SK-N-SH treated with all-trans-retinoic acid at 6 μM for 48 hours (cell line): ENCODE measurements at regions not wholly inside any gene's neighbourhood (a gene's known extent, or its start where the extent isn't known, plus 50 kb on each side); places are given as distances from the start of the nearest gene placed in this dataset.

Experiments
- ATAC-seq: fragments of 200-7000 bp; cut with Tn5 transposase; 3 replicates; pipeline ENCODE4 v1.9.1; 2020; ENCODE audit warnings: mild to moderate bottlenecking, moderate library complexity
- ARNTL ChIP-seq: fragments of 450-650 bp; formaldehyde crosslinking; IDR thresholded peaks from 2 replicates; pipeline ENCODE4 v1.5.0; 2020; ENCODE audit warnings: low read depth, mild to moderate bottlenecking, moderate library complexity, borderline replicate concordance
- BACH2 ChIP-seq: fragments of 250-450 bp; sonication (Bioruptor Pico); IDR thresholded peaks from 2 replicates; pipeline ENCODE4 v1.9.0; 2021; ENCODE audit warnings: mild to moderate bottlenecking, borderline replicate concordance
- CSDC2 ChIP-seq: fragments of 250-450 bp; sonication (Bioruptor Pico); IDR thresholded peaks from 2 replicates; pipeline ENCODE4 v1.5.0; 2020; ENCODE audit warnings: mild to moderate bottlenecking, moderate library complexity
- ESRRG ChIP-seq: fragments of 250-450 bp; sonication (Bioruptor Pico); IDR thresholded peaks from 2 replicates; pipeline ENCODE4 v1.6.1; 2021; ENCODE audit warnings: mild to moderate bottlenecking
- GLIS3 ChIP-seq: fragments of 250-450 bp; sonication (Bioruptor Pico); IDR thresholded peaks from 2 replicates; pipeline ENCODE4 v1.5.0; 2020; ENCODE audit warnings: mild to moderate bottlenecking, moderate library complexity
- ISL1 ChIP-seq: fragments of 250-450 bp; sonication (Bioruptor Pico); IDR thresholded peaks from 2 replicates; pipeline ENCODE4 v2.1.2; 2022; ENCODE audit warnings: mild to moderate bottlenecking, moderate library complexity
- OSR1 ChIP-seq: fragments of 250-450 bp; sonication (Bioruptor Pico); IDR thresholded peaks from 2 replicates; pipeline ENCODE4 v1.8.0; 2022; ENCODE audit warnings: moderate library complexity, mild to moderate bottlenecking, inconsistent platforms
- PPARA ChIP-seq: fragments of 250-450 bp; sonication (Bioruptor Pico); IDR thresholded peaks from 2 replicates; pipeline ENCODE4 v1.5.0; 2020; ENCODE audit warnings: mild to moderate bottlenecking, borderline replicate concordance
- RARB ChIP-seq: fragments of 250-450 bp; sonication (Bioruptor Pico); IDR thresholded peaks from 2 replicates; pipeline ENCODE4 v1.8.0; 2021; ENCODE audit warnings: mild to moderate bottlenecking, moderate library complexity
- SNAI2 ChIP-seq: fragments of 250-450 bp; sonication (Bioruptor Pico); IDR thresholded peaks from 2 replicates; pipeline ENCODE4 v1.5.0; 2020; ENCODE audit warnings: mild to moderate bottlenecking, moderate library complexity
- TCF4 ChIP-seq: fragments of 250-450 bp; sonication (Bioruptor Pico); IDR thresholded peaks from 2 replicates; pipeline ENCODE4 v1.8.0; 2021; ENCODE audit warnings: mild to moderate bottlenecking, moderate library complexity, borderline replicate concordance
- ZC3H10 ChIP-seq: fragments of 250-450 bp; sonication (Bioruptor Pico); IDR thresholded peaks from 2 replicates; pipeline ENCODE4 v1.5.1; 2021; ENCODE audit warnings: mild to moderate bottlenecking, moderate library complexity
- ZFP3 ChIP-seq: fragments of 250-450 bp; sonication (Bioruptor Pico); IDR thresholded peaks from 2 replicates; pipeline ENCODE4 v1.5.0; 2020; ENCODE audit warnings: mild to moderate bottlenecking, moderate library complexity
- ZFP30 ChIP-seq: fragments of 450-650 bp; formaldehyde crosslinking; IDR thresholded peaks from 2 replicates; pipeline ENCODE4 v1.5.0; 2022; ENCODE audit warnings: mild to moderate bottlenecking, moderate library complexity
- ZNF565 ChIP-seq: fragments of 450-650 bp; formaldehyde crosslinking; conservative IDR thresholded peaks from 2 replicates; pipeline ENCODE4 v1.5.0; 2020; ENCODE audit warnings: low read depth, mild to moderate bottlenecking, moderate library complexity
- ZNF70 ChIP-seq: fragments of 450-650 bp; formaldehyde crosslinking; IDR thresholded peaks from 2 replicates; pipeline ENCODE4 v1.5.0; 2020; ENCODE audit warnings: mild to moderate bottlenecking, moderate library complexity
- ZNF8 ChIP-seq: fragments of 450-650 bp; formaldehyde crosslinking; IDR thresholded peaks from 2 replicates; pipeline ENCODE4 v1.5.0; 2020; ENCODE audit warnings: mild to moderate bottlenecking, moderate library complexity
- TF ChIP-seq, protein P1 (sequence below): fragments of 250-450 bp; sonication (Bioruptor Pico); IDR thresholded peaks from 2 replicates; pipeline ENCODE4 v1.5.1; 2020; ENCODE audit warnings: low read depth, mild to moderate bottlenecking, moderate library complexity
- TF ChIP-seq, protein P2 (sequence below): fragments of 250-450 bp; sonication (Bioruptor Pico); IDR thresholded peaks from 2 replicates; pipeline ENCODE4 v1.5.1; 2021; ENCODE audit warnings: mild to moderate bottlenecking, moderate library complexity
- TF ChIP-seq, protein P3 (sequence below): fragments of 250-450 bp; sonication (Bioruptor Pico); IDR thresholded peaks from 2 replicates; pipeline ENCODE4 v1.5.0; 2020; ENCODE audit warnings: mild to moderate bottlenecking, moderate library complexity

DNA sequence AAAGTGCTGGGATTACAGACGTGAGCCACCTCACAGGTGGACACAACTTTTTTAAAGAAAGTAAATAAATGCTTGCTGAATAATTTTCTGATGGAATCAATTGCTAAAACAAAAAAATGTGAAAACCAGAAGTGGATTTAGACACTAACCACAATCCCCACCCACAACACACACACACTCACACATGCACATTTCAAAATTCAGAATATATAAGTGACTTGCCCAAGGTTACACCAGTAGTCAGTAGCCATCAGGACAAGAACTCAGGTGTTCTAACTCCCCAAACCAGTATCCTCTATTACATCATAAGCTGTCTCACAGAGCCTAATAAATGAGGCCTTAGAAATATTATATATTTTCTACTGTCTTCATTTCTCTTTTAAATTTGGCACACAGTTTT lies 1923.6 kb upstream of the PIK3C3 start:
- ATAC-seq = no peak
- no peak for TF ChIP-seq ISL1 (CRISPR knock-in tag)
- no peak for TF ChIP-seq OSR1 (CRISPR knock-in tag)
- no peak for TF ChIP-seq TCF4 (CRISPR knock-in tag)
- TF ChIP-seq, protein P1, sequence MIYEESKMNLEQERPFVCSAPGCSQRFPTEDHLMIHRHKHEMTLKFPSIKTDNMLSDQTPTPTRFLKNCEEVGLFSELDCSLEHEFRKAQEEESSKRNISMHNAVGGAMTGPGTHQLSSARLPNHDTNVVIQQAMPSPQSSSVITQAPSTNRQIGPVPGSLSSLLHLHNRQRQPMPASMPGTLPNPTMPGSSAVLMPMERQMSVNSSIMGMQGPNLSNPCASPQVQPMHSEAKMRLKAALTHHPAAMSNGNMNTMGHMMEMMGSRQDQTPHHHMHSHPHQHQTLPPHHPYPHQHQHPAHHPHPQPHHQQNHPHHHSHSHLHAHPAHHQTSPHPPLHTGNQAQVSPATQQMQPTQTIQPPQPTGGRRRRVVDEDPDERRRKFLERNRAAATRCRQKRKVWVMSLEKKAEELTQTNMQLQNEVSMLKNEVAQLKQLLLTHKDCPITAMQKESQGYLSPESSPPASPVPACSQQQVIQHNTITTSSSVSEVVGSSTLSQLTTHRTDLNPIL (CRISPR knock-in tag) = no peak
- TF ChIP-seq PPARA = no peak
- TF ChIP-seq BACH2 (CRISPR knock-in tag) = no peak
- TF ChIP-seq ZFP3 (CRISPR knock-in tag) = no peak
- TF ChIP-seq RARB = no peak
- TF ChIP-seq ZNF70 = no peak
- TF ChIP-seq ZC3H10 (CRISPR knock-in tag) = no peak
- TF ChIP-seq SNAI2 (CRISPR knock-in tag) = no peak
- TF ChIP-seq CSDC2 = no peak
- TF ChIP-seq, protein P2, sequence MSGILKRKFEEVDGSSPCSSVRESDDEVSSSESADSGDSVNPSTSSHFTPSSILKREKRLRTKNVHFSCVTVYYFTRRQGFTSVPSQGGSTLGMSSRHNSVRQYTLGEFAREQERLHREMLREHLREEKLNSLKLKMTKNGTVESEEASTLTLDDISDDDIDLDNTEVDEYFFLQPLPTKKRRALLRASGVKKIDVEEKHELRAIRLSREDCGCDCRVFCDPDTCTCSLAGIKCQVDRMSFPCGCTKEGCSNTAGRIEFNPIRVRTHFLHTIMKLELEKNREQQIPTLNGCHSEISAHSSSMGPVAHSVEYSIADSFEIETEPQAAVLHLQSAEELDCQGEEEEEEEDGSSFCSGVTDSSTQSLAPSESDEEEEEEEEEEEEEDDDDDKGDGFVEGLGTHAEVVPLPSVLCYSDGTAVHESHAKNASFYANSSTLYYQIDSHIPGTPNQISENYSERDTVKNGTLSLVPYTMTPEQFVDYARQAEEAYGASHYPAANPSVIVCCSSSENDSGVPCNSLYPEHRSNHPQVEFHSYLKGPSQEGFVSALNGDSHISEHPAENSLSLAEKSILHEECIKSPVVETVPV = no peak
- TF ChIP-seq ESRRG (CRISPR knock-in tag) = no peak
- no peak for TF ChIP-seq GLIS3 (CRISPR knock-in tag)
- no peak for TF ChIP-seq ZNF565 (CRISPR knock-in tag)
- no peak for TF ChIP-seq ARNTL (CRISPR knock-in tag)
- TF ChIP-seq, protein P3, sequence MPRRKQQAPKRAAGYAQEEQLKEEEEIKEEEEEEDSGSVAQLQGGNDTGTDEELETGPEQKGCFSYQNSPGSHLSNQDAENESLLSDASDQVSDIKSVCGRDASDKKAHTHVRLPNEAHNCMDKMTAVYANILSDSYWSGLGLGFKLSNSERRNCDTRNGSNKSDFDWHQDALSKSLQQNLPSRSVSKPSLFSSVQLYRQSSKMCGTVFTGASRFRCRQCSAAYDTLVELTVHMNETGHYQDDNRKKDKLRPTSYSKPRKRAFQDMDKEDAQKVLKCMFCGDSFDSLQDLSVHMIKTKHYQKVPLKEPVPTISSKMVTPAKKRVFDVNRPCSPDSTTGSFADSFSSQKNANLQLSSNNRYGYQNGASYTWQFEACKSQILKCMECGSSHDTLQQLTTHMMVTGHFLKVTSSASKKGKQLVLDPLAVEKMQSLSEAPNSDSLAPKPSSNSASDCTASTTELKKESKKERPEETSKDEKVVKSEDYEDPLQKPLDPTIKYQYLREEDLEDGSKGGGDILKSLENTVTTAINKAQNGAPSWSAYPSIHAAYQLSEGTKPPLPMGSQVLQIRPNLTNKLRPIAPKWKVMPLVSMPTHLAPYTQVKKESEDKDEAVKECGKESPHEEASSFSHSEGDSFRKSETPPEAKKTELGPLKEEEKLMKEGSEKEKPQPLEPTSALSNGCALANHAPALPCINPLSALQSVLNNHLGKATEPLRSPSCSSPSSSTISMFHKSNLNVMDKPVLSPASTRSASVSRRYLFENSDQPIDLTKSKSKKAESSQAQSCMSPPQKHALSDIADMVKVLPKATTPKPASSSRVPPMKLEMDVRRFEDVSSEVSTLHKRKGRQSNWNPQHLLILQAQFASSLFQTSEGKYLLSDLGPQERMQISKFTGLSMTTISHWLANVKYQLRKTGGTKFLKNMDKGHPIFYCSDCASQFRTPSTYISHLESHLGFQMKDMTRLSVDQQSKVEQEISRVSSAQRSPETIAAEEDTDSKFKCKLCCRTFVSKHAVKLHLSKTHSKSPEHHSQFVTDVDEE (CRISPR knock-in tag) = no peak

DNA sequence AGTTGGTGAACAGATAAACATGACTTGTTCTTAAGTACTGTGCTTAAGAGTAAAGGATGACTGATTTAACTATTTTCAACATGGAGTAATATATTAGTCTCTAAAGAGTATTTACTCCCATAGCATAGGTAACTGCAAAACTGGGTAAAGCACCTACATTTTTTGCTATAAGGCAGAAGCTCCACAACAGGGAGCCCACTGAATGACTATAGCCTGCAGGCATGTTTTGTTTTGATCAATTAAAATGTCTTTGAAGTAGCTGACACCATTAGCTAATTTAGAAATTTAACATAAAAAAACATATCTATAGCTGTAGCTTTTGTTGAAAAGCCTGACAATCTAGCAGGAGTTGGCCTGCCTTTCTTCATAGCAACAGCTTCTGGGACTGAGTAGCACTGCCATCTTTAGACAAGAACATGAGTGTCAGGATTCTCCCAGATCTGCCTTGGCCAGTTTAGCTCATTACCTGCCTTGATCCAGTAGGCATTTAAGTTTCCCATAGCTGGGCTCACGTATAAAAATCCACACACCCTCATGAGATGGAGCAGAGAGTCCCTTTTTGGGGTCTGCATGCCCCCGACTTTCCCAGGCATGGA lies 1935.1 kb upstream of the PIK3C3 start:
- ATAC-seq = no peak
- TF ChIP-seq BACH2 (CRISPR knock-in tag) = no peak

DNA sequence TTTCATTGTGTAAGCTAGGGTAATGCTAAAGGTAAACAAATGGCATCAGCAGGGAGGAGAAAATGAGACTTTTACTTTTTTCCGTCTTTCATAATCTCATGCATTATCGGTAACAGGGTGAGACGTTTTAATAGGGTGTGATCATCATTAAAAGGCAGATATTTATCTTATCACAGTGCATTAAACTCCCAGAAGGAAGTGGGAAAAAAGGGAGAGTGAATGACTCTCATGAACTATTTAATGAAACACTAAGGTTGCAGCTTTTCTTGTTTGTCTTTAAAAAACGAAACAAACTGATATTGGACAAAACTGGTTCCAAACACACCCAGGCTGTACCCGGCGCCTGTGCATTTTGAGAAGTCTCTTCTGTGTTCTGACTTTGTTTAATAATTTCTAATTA lies 1936.8 kb upstream of the PIK3C3 start:
- TF ChIP-seq, protein P3 (CRISPR knock-in tag) = no peak
- no peak for TF ChIP-seq ZNF8 (CRISPR knock-in tag)
- ATAC-seq = no peak

GRCh38 chr18:40017021-40017420 lies 1938.0 kb upstream of the PIK3C3 start:
- no peak for TF ChIP-seq ISL1 (CRISPR knock-in tag)
- no peak for ATAC-seq

GRCh38 chr18:40016405-40016804 lies 1938.6 kb upstream of the PIK3C3 start:
- ATAC-seq = no peak
- TF ChIP-seq SNAI2 (CRISPR knock-in tag) (no peak), ZFP3 (CRISPR knock-in tag) (no peak), ZFP30 (CRISPR knock-in tag) (no peak), GLIS3 (CRISPR knock-in tag) (no peak), ESRRG (CRISPR knock-in tag) (no peak), PPARA (no peak), ZNF70 (no peak), ZC3H10 (CRISPR knock-in tag) (no peak), ARNTL (CRISPR knock-in tag) (no peak), TCF4 (CRISPR knock-in tag) (no peak)
- TF ChIP-seq, protein P1 (CRISPR knock-in tag) = no peak
- TF ChIP-seq, protein P3 (CRISPR knock-in tag) = no peak
